Kidney epithelial cell (primary cell): ENCODE measurements at regions not wholly inside any gene's neighbourhood (a gene's known extent, or its start where the extent isn't known, plus 50 kb on each side); places are given as distances from the start of the nearest gene placed in this dataset.

Experiments
- DNase-seq: peaks from one replicate; pipeline ENCODE4 v3.0.0-alpha.2; 2010; ENCODE audit warnings: low read depth
- H3K27me3 ChIP-seq: 2 replicates; pipeline ENCODE4 v1.6.0; 2011; ENCODE audit warnings: low read length; ENCODE audit not compliant: control insufficient read depth, insufficient read depth
- H3K36me3 ChIP-seq: 2 replicates; pipeline ENCODE4 v1.5.1; 2011; ENCODE audit warnings: low read length; ENCODE audit not compliant: control insufficient read depth, insufficient read depth
- H3K4me3 ChIP-seq: 2 replicates; pipeline ENCODE4 v1.5.1; 2011; ENCODE audit warnings: low read depth, mild to moderate bottlenecking, control low read depth, low read length
- TF ChIP-seq, protein P1 (sequence below): IDR thresholded peaks from 2 replicates; pipeline ENCODE4 v1.5.1; 2011; ENCODE audit warnings: mild to moderate bottlenecking, moderate library complexity, low read length, control low read depth, inconsistent platforms; ENCODE audit not compliant: insufficient read depth, poor library complexity, severe bottlenecking

DNA sequence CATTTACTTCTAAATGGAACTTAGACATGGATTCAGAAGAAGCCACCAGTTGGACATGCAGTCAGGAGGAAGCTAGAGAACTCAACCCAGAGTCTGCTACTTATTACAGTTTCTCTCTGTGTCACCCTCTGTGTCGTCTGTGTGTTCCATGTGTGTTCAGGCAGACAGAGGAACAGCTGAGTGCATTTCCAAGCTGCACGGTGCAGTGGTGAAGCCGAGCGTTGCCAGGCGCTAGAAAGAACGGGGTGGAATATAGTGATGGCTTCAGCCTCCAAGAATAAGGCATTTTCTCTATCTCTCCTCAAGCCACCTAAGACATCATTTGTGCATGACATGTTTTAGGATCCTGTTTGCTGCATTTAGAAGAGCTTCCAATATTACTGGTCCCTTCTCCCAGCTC, 101.1 kb upstream of the CCL2 start:
- no peak for DNase-seq
- Histone ChIP-seq H3K36me3 (no peaks in the 10 kb centered on the region), H3K27me3 (peaks cover 39% of the 10 kb centered on the region), H3K4me3 (no peak overlapping the region)
- TF ChIP-seq, protein P1, sequence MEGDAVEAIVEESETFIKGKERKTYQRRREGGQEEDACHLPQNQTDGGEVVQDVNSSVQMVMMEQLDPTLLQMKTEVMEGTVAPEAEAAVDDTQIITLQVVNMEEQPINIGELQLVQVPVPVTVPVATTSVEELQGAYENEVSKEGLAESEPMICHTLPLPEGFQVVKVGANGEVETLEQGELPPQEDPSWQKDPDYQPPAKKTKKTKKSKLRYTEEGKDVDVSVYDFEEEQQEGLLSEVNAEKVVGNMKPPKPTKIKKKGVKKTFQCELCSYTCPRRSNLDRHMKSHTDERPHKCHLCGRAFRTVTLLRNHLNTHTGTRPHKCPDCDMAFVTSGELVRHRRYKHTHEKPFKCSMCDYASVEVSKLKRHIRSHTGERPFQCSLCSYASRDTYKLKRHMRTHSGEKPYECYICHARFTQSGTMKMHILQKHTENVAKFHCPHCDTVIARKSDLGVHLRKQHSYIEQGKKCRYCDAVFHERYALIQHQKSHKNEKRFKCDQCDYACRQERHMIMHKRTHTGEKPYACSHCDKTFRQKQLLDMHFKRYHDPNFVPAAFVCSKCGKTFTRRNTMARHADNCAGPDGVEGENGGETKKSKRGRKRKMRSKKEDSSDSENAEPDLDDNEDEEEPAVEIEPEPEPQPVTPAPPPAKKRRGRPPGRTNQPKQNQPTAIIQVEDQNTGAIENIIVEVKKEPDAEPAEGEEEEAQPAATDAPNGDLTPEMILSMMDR: no peak

DNA sequence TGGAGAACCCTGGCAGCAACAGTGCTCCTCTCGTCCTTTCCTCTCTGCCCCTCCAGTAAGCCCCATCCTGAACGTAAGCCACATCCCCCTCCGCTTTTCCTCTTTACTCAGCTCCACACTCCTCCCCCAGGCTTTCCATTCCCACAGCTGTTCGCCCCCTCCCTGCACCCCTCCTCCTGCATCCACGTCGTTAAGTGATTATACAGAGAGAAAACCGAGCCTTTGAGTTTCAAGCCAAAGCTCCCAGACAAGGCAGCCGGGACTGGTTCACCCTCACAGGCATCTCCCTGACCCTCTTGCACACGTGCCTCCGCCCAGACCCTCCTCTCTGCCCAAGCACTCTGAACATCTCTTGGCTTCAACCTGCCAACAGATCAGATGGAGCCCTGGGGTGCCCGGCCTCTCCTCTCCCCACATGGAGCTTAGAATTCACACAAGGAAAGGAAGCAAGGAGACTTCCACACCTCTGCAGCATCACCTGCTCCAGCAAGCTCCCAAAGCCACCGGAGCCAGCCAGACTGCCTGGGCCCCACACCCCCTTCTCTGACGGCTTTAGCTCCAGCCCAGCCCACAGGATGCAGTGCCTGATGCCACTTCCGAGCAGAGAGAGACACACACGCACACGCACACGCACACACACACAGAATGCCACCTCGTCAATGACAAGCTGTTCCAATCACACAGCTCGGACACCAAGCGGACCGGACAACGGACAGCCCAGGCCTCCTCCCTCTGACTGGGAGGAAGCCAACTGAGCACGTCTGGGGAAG, 99.9 kb upstream of the CCL2 start:
- DNase-seq: no peak
- Histone ChIP-seq H3K4me3 (no peak overlapping the region), H3K27me3 (peaks cover 39% of the 10 kb centered on the region), H3K36me3 (no peaks in the 10 kb centered on the region)
- TF ChIP-seq, protein P1: no peak

DNA sequence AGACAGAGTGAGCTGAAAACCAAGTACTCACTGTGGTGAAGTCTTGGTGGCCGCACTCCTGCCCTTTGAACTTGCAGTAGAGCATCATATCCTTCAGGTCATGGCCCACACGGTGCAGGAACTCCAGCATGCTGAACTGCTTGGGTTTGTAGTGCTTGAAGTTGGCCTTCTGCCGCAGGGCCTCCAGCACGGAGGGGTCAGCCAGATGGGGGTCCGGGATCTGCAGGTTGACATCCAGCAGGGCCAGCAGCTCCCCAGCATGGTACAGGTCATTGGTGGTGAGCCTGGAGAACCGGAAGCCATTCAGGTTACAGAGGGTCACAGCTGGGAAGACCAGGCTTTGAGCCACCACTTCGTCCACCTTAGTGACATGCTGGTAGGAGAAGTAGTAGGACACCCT, 99.1 kb upstream of the CCL2 start:
- TF ChIP-seq, protein P1: no peak
- Histone ChIP-seq H3K4me3 (no peak overlapping the region), H3K27me3 (peaks cover 39% of the 10 kb centered on the region), H3K36me3 (no peaks in the 10 kb centered on the region)
- no peak for DNase-seq

DNA sequence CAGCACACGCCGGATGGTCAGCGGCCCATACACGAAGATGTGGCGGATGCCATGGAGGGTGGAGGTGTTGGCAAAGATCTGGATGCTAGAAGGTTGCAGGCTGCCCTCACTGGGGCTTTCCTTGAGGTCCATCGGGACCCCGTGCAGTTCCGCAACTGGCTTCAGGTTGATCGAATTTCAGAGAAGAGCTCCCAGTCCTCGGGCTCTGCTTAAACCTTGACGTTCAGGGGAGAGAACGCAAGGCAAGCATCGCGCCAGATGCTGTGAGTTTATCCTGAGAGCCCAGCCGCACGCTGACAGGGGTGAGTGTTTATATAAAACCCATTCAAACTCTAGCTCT, 98.7 kb upstream of the CCL2 start:
- Histone ChIP-seq H3K36me3 (no peaks in the 10 kb centered on the region), H3K4me3 (no peak overlapping the region), H3K27me3 (peaks cover 39% of the 10 kb centered on the region)
- DNase-seq: no peak
- TF ChIP-seq, protein P1: no peak

DNA sequence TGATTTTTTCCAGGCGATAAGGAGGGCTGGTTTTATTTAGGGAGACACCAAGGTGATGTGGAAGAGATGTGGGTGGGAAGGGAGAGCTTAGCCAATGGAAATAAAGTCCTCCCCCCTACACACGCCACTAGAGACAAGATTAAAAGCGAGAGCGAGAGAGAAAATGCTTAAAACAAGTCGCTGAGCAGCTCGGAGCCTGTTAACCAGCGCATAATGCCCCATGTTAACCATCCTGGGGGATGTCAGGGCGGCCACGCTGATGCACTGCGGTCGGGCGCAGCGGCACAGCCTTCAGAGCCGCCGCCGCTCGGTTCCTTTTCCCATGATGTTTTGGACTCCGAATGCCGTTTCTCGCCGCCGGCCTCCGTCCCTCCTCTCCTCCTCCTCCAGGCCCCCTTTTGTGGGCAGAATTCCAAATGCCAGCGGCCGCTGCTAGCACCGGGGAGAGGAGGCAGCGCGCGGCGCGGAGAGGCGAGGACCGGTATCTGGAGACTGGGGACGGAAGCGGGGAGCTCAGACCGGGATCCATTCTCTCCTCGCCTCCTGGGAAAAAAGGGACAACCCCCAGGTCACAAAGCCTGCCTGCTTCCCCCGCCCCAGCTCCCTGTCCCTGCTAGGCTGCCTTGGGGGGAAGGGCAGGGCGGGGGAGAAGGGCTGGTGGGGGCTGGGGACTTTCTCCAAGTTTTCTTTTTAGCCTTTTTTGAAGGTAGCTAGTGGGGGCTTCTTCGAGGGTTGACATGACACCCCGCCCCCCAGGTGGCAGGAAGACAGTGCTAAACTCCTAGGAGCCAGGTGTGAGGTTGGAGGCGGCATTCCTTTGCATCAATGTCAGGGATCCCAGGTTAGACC, 98.1 kb upstream of the CCL2 start:
- Histone ChIP-seq H3K27me3 (peaks cover 39% of the 10 kb centered on the region), H3K4me3 (no peak overlapping the region)
- no peak for DNase-seq

More for the DNA sequence above, 98.1 kb upstream of the CCL2 start:
- H3K36me3 ChIP-seq: no peaks in the 10 kb centered on the region
- TF ChIP-seq, protein P1: no peak
